Nucleus accumbens (tissue), 56 donors: ENCODE measurements at regions not wholly inside any gene's neighbourhood (a gene's known extent, or its start where the extent isn't known, plus 50 kb on each side); places are given as distances from the start of the nearest gene placed in this dataset.

ENCODE experiments used
- DNase-seq, 56 donors: peaks; one replicate each; lab custom pipeline; 2025; lab: John Stamatoyannopoulos, UW

GRCh38 chr17:71987634-71988033 is 133.2 kb upstream of the SOX9 start:
- DNase-seq = no peak

- DNase-seq = no peak
Measured at GRCh38 chr17:71989117-71989516, 131.7 kb upstream of the SOX9 start.

GRCh38 chr17:71993363-71993762 is 127.5 kb upstream of the SOX9 start:
- no peak for DNase-seq

- DNase-seq = no peak
Measured at GRCh38 chr17:71995590-71995989, 125.2 kb upstream of the SOX9 start.

- DNase-seq = no peak
Measured at GRCh38 chr17:72004011-72004427, 116.8 kb upstream of the SOX9 start.

GRCh38 chr17:72004611-72005331 is 116.0 kb upstream of the SOX9 start:
- no peak for DNase-seq

- no peak for DNase-seq
Measured at GRCh38 chr17:72005332-72006163, 115.3 kb upstream of the SOX9 start.

GRCh38 chr17:72008236-72008876 is 112.5 kb upstream of the SOX9 start:
- no peak for DNase-seq

- DNase-seq = no peak
Measured at GRCh38 chr17:72011561-72011960, 109.3 kb upstream of the SOX9 start.

GRCh38 chr17:72021417-72022041 is 99.3 kb upstream of the SOX9 start:
- DNase-seq = no peak

- no peak for DNase-seq
Measured at GRCh38 chr17:72022328-72023275, 98.2 kb upstream of the SOX9 start.

- DNase-seq = no peak
Measured at GRCh38 chr17:72024457-72024856, 96.4 kb upstream of the SOX9 start.

- DNase-seq = no peak
Measured at GRCh38 chr17:72025113-72025512, 95.7 kb upstream of the SOX9 start.

- peak in 44 of 56 donors; percentile 9 to 79 (median 39) for DNase-seq
Measured at GRCh38 chr17:72030067-72030899, 90.5 kb upstream of the SOX9 start.

GRCh38 chr17:72031219-72031884 is 89.5 kb upstream of the SOX9 start:
- DNase-seq = no peak

GRCh38 chr17:72033334-72033733 is 87.5 kb upstream of the SOX9 start:
- DNase-seq = no peak

- no peak for DNase-seq
Measured at GRCh38 chr17:72034000-72034399, 86.8 kb upstream of the SOX9 start.

GRCh38 chr17:72038427-72038826 is 82.4 kb upstream of the SOX9 start:
- DNase-seq = no peak
